ENCODE measurements at regions not wholly inside any gene's neighbourhood (a gene's known extent, or its start where the extent isn't known, plus 50 kb on each side); places are given as distances from the start of the nearest gene placed in this dataset.

GRCh38 chr2:238774980-238775509, 72.8 kb upstream of the TWIST2 start:
- H3K27ac ChIP-seq (ENCODE audit: extremely low read depth, low read depth, low read length), result no peak overlapping the region
- H3K36me3 ChIP-seq (ENCODE audit: control insufficient read depth in 2 of 2, insufficient read depth in 1 of 2, low read length in 2 of 2), result no peaks in the 10 kb centered on the region
- no peaks in the 10 kb centered on the region for H3K4me1 ChIP-seq (ENCODE audit: control insufficient read depth, insufficient read depth, low read length)
- POLR2A ChIA-PET, result no interaction called here
- TF ChIP-seq ZNF530 (tag by site-specific recombination; IDR thresholded peaks at IDR 0.05; ENCODE audit: low read depth) (no peak), ZNF549 (tag by site-specific recombination; IDR thresholded peaks at IDR 0.05) (no peak), ZSCAN16 (tag by site-specific recombination; IDR thresholded peaks at IDR 0.05) (no peak), ZFP37 (tag by site-specific recombination; IDR thresholded peaks at IDR 0.05) (no peak), ZNF37A (tag by site-specific recombination; IDR thresholded peaks at IDR 0.05) (no peak), ZNF521 (tag by site-specific recombination; IDR thresholded peaks at IDR 0.05) (no peak), ZNF146 (tag by site-specific recombination; IDR thresholded peaks at IDR 0.05) (no peak), KLF8 (tag by site-specific recombination; IDR thresholded peaks at IDR 0.05) (no peak), ZNF48 (tag by site-specific recombination; IDR thresholded peaks at IDR 0.05) (no peak), RBAK (tag by site-specific recombination; IDR thresholded peaks at IDR 0.05) (no peak), ZBTB49 (tag by site-specific recombination; IDR thresholded peaks at IDR 0.05; ENCODE audit: low read depth) (no peak), ZBTB10 (tag by site-specific recombination; IDR thresholded peaks at IDR 0.05) (no peak), ZNF670 (tag by site-specific recombination; IDR thresholded peaks at IDR 0.05; ENCODE audit: low read depth) (no peak), PRDM4 (tag by site-specific recombination; IDR thresholded peaks at IDR 0.05) (no peak), EGR2 (tag by site-specific recombination; IDR thresholded peaks at IDR 0.05; ENCODE audit: low read depth) (no peak), BCL6B (tag by site-specific recombination; IDR thresholded peaks at IDR 0.05) (no peak), ZSCAN4 (tag by site-specific recombination; IDR thresholded peaks at IDR 0.05) (no peak)
- TF ChIP-seq, protein P1, sequence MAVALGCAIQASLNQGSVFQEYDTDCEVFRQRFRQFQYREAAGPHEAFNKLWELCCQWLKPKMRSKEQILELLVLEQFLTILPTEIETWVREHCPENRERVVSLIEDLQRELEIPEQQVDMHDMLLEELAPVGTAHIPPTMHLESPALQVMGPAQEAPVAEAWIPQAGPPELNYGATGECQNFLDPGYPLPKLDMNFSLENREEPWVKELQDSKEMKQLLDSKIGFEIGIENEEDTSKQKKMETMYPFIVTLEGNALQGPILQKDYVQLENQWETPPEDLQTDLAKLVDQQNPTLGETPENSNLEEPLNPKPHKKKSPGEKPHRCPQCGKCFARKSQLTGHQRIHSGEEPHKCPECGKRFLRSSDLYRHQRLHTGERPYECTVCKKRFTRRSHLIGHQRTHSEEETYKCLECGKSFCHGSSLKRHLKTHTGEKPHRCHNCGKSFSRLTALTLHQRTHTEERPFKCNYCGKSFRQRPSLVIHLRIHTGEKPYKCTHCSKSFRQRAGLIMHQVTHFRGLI (tag by site-specific recombination; IDR thresholded peaks at IDR 0.05), result no peak
- CTCF ChIA-PET, result interaction anchor here (0.6 kb wide), 1 partner anchor 222 kb away, joined by 3 read pairs; no protein-coding TSS in a partner anchor
- H3K9me3 ChIP-seq (ENCODE audit: control insufficient read depth, insufficient read depth, low read depth, low read length), result no peaks in the 10 kb centered on the region
- H3K4me3 ChIP-seq (ENCODE audit: low read depth, low read length), result no peak overlapping the region
